HCT116 (cell line): ENCODE measurements at regions not wholly inside any gene's neighbourhood (a gene's known extent, or its start where the extent isn't known, plus 50 kb on each side); places are given as distances from the start of the nearest gene placed in this dataset.

ENCODE experiments used
- ATAC-seq: fragments of 200-7000 bp; cut with Tn5 transposase; 2 replicates; pipeline ENCODE4 v1.9.1; 2020; ENCODE audit warnings: mild to moderate bottlenecking, moderate library complexity
- BruUV-seq: library from RNA; stranded (reverse); fragments of 400-500 nt; replicated peaks from 2 replicates; lab custom pipeline; 2021; lab: Mats Ljungman, UMichigan
- CTCF ChIA-PET: fragments of 300-600 bp; sonication (Branson Sonifier 250); formaldehyde crosslinking; loops from one replicate; lab custom pipeline; 2021; ENCODE audit warnings: antibody characterized with exemption; lab: Charles Lee
- POLR2A ChIA-PET: fragments of 300-600, 350-600 bp; sonication (Branson Sonifier 250); formaldehyde crosslinking; loops from one replicate; lab custom pipeline; 2021; ENCODE audit warnings: antibody characterized with exemption; lab: Charles Lee
- RAD21 ChIA-PET, 2 experiments: fragments of 300-600 bp; sonication (Branson Sonifier 250); formaldehyde crosslinking; loops; one replicate each; lab custom pipeline; 2023; ENCODE audit warnings: low total read pairs in 2 of 2; ENCODE audit not compliant: uncharacterized antibody in 2 of 2, unreplicated experiment in 2 of 2, low non-redundant PET in 1 of 2; lab: Charles Lee
- DNase-seq: peaks from one replicate; pipeline ENCODE4 v3.0.0-alpha.2; 2010; ENCODE audit warnings: low read depth, low spot score
- H2AFZ ChIP-seq: fragments of 200-600 bp; shearing (Covaris generic), sonication (generic); 2 replicates; pipeline ENCODE4 v1.6.1; 2017; ENCODE audit warnings: low read depth, mixed run types, mixed read lengths, antibody characterized with exemption, low read length; ENCODE audit not compliant: poor library complexity, severe bottlenecking
- H3K27ac ChIP-seq: 2 replicates; pipeline ENCODE4 v1.5.1; 2012; ENCODE audit warnings: low read depth, low read length
- H3K27me3 ChIP-seq: fragments of 200-600 bp; sonication (generic); 2 replicates; pipeline ENCODE4 v1.6.1; 2016; ENCODE audit warnings: mixed run types, low read length, mixed read lengths; ENCODE audit not compliant: insufficient read depth
- H3K36me3 ChIP-seq, 2 experiments: fragments of 200-500 bp in 1 of 2; fragments of 200-600 bp in 1 of 2; sonication (Bioruptor generic) in 1 of 2; sonication (generic) in 1 of 2; 2 replicates each; pipeline versions ENCODE4 v1.5.1 to v1.6.1; 2014 to 2016; ENCODE audit warnings: low read length in 2 of 2, inconsistent platforms in 1 of 2, mixed read lengths in 1 of 2, mixed run types in 1 of 2; ENCODE audit not compliant: insufficient read depth in 2 of 2, control insufficient read depth in 1 of 2
- H3K4me1 ChIP-seq, 2 experiments: fragments of 200-600 bp in 1 of 2; sonication (generic) in 1 of 2; 2 replicates each; pipeline versions ENCODE4 v1.5.1 to v1.6.1; 2012 to 2017; ENCODE audit warnings: low read length in 2 of 2, inconsistent platforms in 1 of 2, mild to moderate bottlenecking in 1 of 2, mixed read lengths in 1 of 2, mixed run types in 1 of 2, moderate library complexity in 1 of 2; ENCODE audit not compliant: insufficient read depth in 2 of 2, control insufficient read depth in 1 of 2
- H3K4me2 ChIP-seq: fragments of 200-600 bp; sonication (generic); 2 replicates; pipeline ENCODE4 v1.6.1; 2017; ENCODE audit warnings: mixed run types, low read length, mixed read lengths
- H3K4me3 ChIP-seq, 2 experiments: fragments of 200-600 bp in 1 of 2; sonication (generic) in 1 of 2; replicated peaks in 1 of 2; 2 replicates each; pipeline ENCODE4 v1.5.1; 2011 to 2016; ENCODE audit warnings: low read length in 2 of 2, control low read depth in 1 of 2, low read depth in 1 of 2, mild to moderate bottlenecking in 1 of 2, mixed read lengths in 1 of 2, mixed run types in 1 of 2
- H3K79me2 ChIP-seq: fragments of 200-600 bp; sonication (generic); 2 replicates; pipeline ENCODE4 v1.6.1; 2017; ENCODE audit warnings: mild to moderate bottlenecking, mixed run types, low read length, moderate library complexity, mixed read lengths; ENCODE audit not compliant: insufficient read depth
- H3K9ac ChIP-seq: fragments of 200-600 bp; sonication (generic); 2 replicates; pipeline ENCODE4 v1.6.1; 2016; ENCODE audit warnings: low read length, mixed read lengths
- H3K9me2 ChIP-seq: fragments of 200-600 bp; sonication (generic), shearing (Covaris generic); 2 replicates; pipeline ENCODE4 v1.6.1; 2017; ENCODE audit warnings: mixed run types, mild to moderate bottlenecking, moderate library complexity; ENCODE audit not compliant: insufficient read depth
- H3K9me3 ChIP-seq, 2 experiments: fragments of 200-500 bp in 1 of 2; fragments of 200-600 bp in 1 of 2; sonication (Bioruptor generic) in 1 of 2; sonication (generic) in 1 of 2; 2 replicates each; pipeline ENCODE4 v1.6.1; 2014 to 2017; ENCODE audit warnings: low read length in 2 of 2, mixed read lengths in 2 of 2, inconsistent platforms in 1 of 2, low read depth in 1 of 2, mild to moderate bottlenecking in 1 of 2, mixed run types in 1 of 2, moderate library complexity in 1 of 2; ENCODE audit not compliant: control insufficient read depth in 1 of 2, insufficient read depth in 1 of 2
- H4K20me1 ChIP-seq: fragments of 200-600 bp; sonication (generic), shearing (Covaris generic); 2 replicates; pipeline ENCODE4 v1.6.1; 2017; ENCODE audit warnings: mixed run types, mild to moderate bottlenecking, moderate library complexity; ENCODE audit not compliant: insufficient read depth
- EGR1 ChIP-seq: IDR thresholded peaks from 2 replicates; pipeline ENCODE4 v1.6.1; 2012; ENCODE audit warnings: low read depth
- ELF1 ChIP-seq: IDR thresholded peaks from 2 replicates; pipeline ENCODE4 v1.6.1; 2012; ENCODE audit warnings: low read depth, borderline replicate concordance
- FOSL1 ChIP-seq: IDR thresholded peaks from 2 replicates; pipeline ENCODE4 v1.6.1; 2012; ENCODE audit warnings: low read depth
- JUND ChIP-seq: IDR thresholded peaks from 2 replicates; pipeline ENCODE4 v1.6.1; 2012
- POLR2A ChIP-seq: IDR thresholded peaks from 2 replicates; pipeline ENCODE4 v1.7.0; 2011; ENCODE audit warnings: borderline replicate concordance; ENCODE audit not compliant: insufficient read depth, insufficient read length; ENCODE audit errors: extremely low read depth
- RAD21 ChIP-seq: IDR thresholded peaks from 2 replicates; pipeline ENCODE4 v1.6.1; 2012; ENCODE audit warnings: low read depth, mild to moderate bottlenecking
- REST ChIP-seq: IDR thresholded peaks from 2 replicates; pipeline ENCODE4 v1.6.1; 2012; ENCODE audit warnings: low read depth
- SIN3A ChIP-seq: IDR thresholded peaks from 2 replicates; pipeline ENCODE4 v1.6.1; 2012; ENCODE audit warnings: low read depth
- SP1 ChIP-seq: IDR thresholded peaks from 2 replicates; pipeline ENCODE4 v1.6.1; 2012; ENCODE audit warnings: low read depth
- TCF7L2 ChIP-seq: IDR thresholded peaks from 2 replicates; pipeline ENCODE4 v1.7.0; 2011; ENCODE audit warnings: borderline replicate concordance, inconsistent platforms; ENCODE audit not compliant: insufficient read depth, insufficient read length; ENCODE audit errors: extremely low read depth
- ZFX ChIP-seq: fragments of 450-650 bp; IDR thresholded peaks from 2 replicates; pipeline ENCODE4 v1.6.1; 2017
- ZNF274 ChIP-seq: fragments of 200-500 bp; sonication (Bioruptor generic); IDR thresholded peaks from 2 replicates; pipeline ENCODE4 v1.6.1; 2014; ENCODE audit warnings: mild to moderate bottlenecking, low read depth, low read length, inconsistent platforms
- intact Hi-C: fragments of 100-400 bp; cut with micrococcal nuclease; formaldehyde crosslinking; loops from 2 replicates; pipeline ENCODE4 v1.10.0; 2022
- TF ChIP-seq, protein P1 (sequence below): IDR thresholded peaks from 2 replicates; pipeline ENCODE4 v1.6.1; 2011; ENCODE audit warnings: mild to moderate bottlenecking, low read length, moderate library complexity; ENCODE audit not compliant: insufficient replicate concordance; ENCODE audit errors: extremely low read depth
- TF ChIP-seq, protein P2 (sequence below): IDR thresholded peaks from 2 replicates; pipeline ENCODE4 v1.6.1; 2012

DNA sequence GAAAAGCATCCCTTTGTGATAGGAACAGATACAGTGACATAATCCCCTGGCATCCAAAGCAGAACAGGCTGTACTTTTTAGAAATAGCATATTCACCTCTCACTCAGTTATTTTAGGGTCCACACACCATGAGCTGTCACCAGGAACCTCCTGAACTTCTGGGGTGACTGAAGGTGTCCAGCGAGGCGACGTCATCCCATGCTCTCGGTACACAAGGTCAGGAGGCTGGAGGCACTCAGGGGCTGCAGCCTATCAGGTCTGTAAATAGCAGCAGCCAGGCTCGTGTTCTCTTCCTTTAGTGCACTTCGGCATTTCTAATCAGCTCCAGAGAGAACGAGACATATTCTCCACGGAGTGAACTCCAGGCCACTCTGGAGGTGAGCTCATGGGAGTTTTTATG, 98.3 kb downstream of the GATA6 start (continued):
- TF ChIP-seq RAD21 (no peak), ZNF274 (no peak), ZFX (no peak), FOSL1 (no peak), SP1 (no peak), POLR2A (no peak)

GRCh38 chr18:22267225-22267624, 97.8 kb downstream of the GATA6 start:
- no peak overlapping the region for H3K4me3 ChIP-seq
- no peaks in the 10 kb centered on the region for H3K9me3 ChIP-seq
- ChIA-PET CTCF (interaction anchor here (0.6 kb wide), 1 partner anchor 15 kb away, joined by 3 read pairs; no protein-coding TSS in a partner anchor), RAD21 (no interaction called here), POLR2A (no interaction called here)
- H3K4me2 ChIP-seq = no peak overlapping the region
- no TSS peak for BruUV-seq
- H3K9ac ChIP-seq = no peak overlapping the region
- no peaks in the 10 kb centered on the region for H3K36me3 ChIP-seq
- H3K27me3 ChIP-seq = no peaks in the 10 kb centered on the region
- H4K20me1 ChIP-seq = no peaks in the 10 kb centered on the region
- no peak overlapping the region for H3K27ac ChIP-seq
- H3K9me2 ChIP-seq = no peaks in the 10 kb centered on the region
- H3K4me1 ChIP-seq = no peaks in the 10 kb centered on the region
- TF ChIP-seq, protein P1, sequence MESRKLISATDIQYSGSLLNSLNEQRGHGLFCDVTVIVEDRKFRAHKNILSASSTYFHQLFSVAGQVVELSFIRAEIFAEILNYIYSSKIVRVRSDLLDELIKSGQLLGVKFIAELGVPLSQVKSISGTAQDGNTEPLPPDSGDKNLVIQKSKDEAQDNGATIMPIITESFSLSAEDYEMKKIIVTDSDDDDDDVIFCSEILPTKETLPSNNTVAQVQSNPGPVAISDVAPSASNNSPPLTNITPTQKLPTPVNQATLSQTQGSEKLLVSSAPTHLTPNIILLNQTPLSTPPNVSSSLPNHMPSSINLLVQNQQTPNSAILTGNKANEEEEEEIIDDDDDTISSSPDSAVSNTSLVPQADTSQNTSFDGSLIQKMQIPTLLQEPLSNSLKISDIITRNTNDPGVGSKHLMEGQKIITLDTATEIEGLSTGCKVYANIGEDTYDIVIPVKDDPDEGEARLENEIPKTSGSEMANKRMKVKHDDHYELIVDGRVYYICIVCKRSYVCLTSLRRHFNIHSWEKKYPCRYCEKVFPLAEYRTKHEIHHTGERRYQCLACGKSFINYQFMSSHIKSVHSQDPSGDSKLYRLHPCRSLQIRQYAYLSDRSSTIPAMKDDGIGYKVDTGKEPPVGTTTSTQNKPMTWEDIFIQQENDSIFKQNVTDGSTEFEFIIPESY = no peak
- no peak for TF ChIP-seq ELF1
- TF ChIP-seq ZFX = no peak
- no peak for TF ChIP-seq REST
- no peak for TF ChIP-seq TCF7L2
- no peak for TF ChIP-seq JUND
- TF ChIP-seq SIN3A = no peak
- no peak for TF ChIP-seq EGR1
- no peak for TF ChIP-seq RAD21
- TF ChIP-seq, protein P2, sequence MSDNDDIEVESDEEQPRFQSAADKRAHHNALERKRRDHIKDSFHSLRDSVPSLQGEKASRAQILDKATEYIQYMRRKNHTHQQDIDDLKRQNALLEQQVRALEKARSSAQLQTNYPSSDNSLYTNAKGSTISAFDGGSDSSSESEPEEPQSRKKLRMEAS = no peak
- TF ChIP-seq SP1 = no peak
- intact Hi-C loops = no loop called here
- ATAC-seq (no peak), DNase-seq (no peak)
- H3K79me2 ChIP-seq = no peaks in the 10 kb centered on the region
- no peak overlapping the region for H2AFZ ChIP-seq
